SH-SY5Y (cell line): ENCODE measurements at regions not wholly inside any gene's neighbourhood (a gene's known extent, or its start where the extent isn't known, plus 50 kb on each side); places are given as distances from the start of the nearest gene placed in this dataset.

Source experiments
- GATA2 ChIP-seq: IDR thresholded peaks from 2 replicates; pipeline ENCODE4 v1.6.1; 2011; ENCODE audit warnings: mild to moderate bottlenecking, low read depth, low read length
- GATA3 ChIP-seq: IDR thresholded peaks from 2 replicates; pipeline ENCODE4 v1.6.1; 2011; ENCODE audit warnings: low read depth, mild to moderate bottlenecking, low read length, moderate library complexity

DNA sequence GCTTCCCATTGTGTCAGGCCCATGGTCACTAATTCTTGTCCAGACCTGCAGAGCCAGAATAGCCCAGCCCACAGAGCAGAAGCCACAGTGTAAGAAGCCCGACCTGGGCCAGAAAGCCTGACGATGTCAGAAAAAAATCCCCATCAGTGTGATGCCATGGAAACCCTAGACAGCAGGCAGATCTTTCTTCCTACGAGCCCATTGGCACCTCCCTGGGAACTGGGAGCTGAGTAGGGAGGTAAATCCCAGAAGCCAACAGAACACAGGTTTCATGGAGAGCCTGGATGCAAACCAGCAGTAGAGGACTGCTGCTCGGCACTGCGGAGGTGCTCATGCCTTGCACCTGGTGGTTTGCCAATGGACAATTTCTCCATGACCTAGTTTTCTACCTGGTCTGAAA is 82.2 kb upstream of the SLC22A16 start:
- no peak for TF ChIP-seq GATA2
- TF ChIP-seq GATA3, result no peak

DNA sequence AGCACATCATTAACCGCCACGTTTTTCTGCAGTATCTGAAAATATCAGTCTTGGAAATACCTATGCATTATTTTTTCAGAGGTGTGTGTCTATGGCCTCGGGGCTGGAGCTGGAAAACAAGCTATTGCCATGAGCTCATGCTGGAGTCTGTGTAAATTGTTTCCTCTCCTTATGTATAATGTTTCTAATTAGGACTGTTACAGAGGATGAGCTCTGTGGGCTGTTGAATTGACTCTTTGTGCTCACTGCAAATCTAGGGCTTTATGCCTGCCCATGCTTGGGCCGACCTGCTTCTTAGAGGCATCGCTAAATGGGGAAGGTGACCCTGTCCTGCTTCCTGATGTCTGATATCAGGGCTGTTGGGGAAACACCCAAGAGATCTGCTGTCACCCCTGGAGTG is 80.8 kb upstream of the SLC22A16 start:
- TF ChIP-seq GATA3 (no peak), GATA2 (no peak)

- TF ChIP-seq GATA2, result no peak
- no peak for TF ChIP-seq GATA3
Measured at GRCh38 chr6:110556317-110557110, 80.1 kb upstream of the SLC22A16 start.

GRCh38 chr6:110554966-110555460 is 78.6 kb upstream of the SLC22A16 start:
- TF ChIP-seq GATA2, result no peak
- TF ChIP-seq GATA3, result no peak

DNA sequence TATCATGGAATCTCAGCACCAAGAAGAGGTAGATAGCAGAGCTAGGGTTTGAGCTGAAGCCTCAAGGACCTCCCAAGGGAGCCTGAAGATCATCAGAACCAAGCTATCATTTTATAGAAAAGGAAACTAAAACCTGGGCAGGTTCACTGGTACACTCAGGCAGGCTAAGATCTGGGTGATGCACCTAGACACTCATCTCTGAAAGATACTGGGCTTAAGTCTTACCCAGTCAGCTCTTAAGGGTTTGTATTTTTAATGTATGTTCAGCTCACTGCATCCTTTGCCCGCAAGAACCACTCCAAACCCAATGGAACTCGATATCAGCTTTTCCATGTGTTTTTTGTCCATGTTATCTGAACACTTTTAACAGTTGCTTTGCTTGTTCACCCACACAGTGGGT is 78.0 kb upstream of the SLC22A16 start:
- no peak for TF ChIP-seq GATA2
- TF ChIP-seq GATA3, result no peak

GRCh38 chr6:110552901-110553641 is 76.7 kb upstream of the SLC22A16 start:
- TF ChIP-seq GATA3 (no peak), GATA2 (no peak)

- no peak for TF ChIP-seq GATA2
- no peak for TF ChIP-seq GATA3
Measured at GRCh38 chr6:110552076-110552475, 75.7 kb upstream of the SLC22A16 start.

- no peak for TF ChIP-seq GATA3
- TF ChIP-seq GATA2, result no peak
Measured at GRCh38 chr6:110551088-110551487, 74.7 kb upstream of the SLC22A16 start.

DNA sequence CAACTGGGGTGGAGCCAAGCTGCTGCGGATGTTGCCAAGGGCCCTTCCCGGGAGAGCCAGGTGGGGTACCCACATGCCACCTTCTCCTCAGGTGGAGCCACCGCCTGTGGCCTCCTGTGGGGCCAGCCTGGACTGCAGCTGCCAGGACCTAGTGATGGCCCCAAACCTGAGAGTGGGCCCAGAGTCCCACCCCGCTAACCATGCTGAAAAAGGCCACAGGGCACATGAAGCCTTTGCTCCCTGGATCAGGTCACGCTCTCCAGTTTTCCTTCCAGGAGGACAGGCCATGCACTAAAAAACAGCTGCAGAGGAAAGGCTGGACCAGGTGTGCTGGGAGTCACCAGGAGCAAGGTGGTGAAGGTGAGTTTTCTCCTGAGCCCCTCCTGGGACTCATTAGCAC is 73.9 kb upstream of the SLC22A16 start:
- no peak for TF ChIP-seq GATA2
- TF ChIP-seq GATA3, result no peak

GRCh38 chr6:110549277-110549676 is 72.9 kb upstream of the SLC22A16 start:
- TF ChIP-seq GATA3 (no peak), GATA2 (no peak)

DNA sequence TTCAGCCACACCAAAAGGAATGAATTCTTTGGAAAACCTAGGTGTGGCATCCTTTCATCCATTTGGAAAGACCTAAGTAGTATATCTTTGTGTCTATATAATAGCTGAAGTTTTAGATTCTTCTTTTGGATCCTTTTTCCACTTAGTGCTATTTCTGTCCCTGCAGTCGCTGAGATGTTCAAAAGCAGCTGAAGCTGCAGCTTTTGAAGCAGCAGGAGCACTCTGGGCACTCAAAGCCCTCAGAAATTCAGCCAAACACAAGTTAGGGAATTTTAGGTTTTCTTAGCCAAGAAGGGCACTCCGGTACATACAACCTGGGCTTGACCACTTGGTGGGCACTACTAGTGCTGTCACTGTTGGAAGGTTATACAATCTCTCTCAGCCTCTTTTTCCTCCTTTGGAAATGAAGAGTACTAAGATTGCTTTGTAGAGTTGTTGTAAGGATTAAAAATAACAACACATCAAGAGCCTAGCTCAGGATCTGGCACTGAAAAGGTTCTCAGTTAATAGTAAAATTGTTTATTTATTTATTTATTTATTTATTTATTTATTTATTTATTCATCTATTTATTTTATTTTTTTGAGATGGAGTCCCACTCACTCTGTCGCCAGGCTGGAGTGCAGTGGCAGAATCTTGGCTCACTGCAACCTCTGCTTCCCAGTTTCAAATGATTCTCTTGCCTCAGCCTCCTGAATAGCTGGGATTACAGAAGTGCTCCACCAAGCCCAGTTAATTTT is 71.9 kb upstream of the SLC22A16 start:
- TF ChIP-seq GATA2 (no peak), GATA3 (no peak)

DNA sequence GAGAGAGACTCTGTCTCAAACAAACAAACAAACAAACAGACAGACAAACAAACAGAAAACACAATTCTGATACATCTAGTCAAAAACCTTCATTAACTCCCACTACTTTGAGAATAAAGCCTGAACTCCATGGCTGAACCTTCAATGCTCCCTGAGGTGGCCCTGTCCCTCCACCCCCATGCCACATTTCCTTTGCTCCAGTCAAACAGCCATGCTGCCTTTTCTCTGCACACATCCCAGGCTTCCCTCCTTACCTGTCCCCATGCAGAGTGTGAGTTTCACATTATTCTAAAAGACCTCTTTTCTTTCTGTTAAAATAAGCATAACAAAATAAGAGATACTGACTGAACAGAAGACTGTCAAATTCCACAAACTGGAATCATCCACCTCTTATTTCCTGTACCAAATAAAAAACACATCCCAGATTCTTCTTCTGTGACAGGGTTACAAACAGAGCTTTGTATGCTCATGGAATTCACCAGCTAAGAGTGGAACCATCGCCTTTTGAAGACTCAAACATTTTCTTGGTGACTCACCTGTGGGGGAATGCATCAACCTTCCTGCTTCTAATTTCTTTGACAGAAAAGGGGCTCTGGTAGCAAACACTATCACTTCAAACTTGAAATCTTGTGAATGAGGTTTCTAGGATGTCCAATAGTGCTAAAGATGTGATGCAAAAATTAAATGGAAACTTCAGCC is 71.0 kb upstream of the SLC22A16 start:
- no peak for TF ChIP-seq GATA3
- TF ChIP-seq GATA2, result no peak

- TF ChIP-seq GATA3 (no peak), GATA2 (no peak)
Measured at GRCh38 chr6:110545081-110545872, 68.9 kb upstream of the SLC22A16 start.

- TF ChIP-seq GATA2 (no peak), GATA3 (no peak)
Measured at GRCh38 chr6:110544472-110544871, 68.1 kb upstream of the SLC22A16 start.
